ENCODE measurements at regions not wholly inside any gene's neighbourhood (a gene's known extent, or its start where the extent isn't known, plus 50 kb on each side); places are given as distances from the start of the nearest gene placed in this dataset.

DNA sequence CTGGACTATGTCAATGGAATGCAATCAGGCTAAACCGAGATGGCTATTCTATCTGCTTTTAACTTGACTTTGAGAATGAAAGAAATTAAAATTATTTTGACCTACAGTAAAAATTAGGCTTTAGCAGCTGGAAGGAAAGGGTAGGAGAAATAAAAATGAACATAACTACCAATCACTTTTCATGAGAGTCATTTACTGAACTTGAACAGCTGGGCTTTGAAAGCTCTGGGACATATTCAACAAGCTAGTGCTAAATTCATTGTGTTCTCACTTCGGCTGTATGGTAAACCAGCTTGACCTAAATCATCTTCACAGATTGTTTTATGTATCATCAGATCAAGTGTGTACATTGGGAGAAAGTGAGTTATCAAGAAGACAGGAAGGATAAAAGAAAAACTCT is 161.5 kb upstream of the STXBP5 start:
- TF ChIP-seq, protein P1, sequence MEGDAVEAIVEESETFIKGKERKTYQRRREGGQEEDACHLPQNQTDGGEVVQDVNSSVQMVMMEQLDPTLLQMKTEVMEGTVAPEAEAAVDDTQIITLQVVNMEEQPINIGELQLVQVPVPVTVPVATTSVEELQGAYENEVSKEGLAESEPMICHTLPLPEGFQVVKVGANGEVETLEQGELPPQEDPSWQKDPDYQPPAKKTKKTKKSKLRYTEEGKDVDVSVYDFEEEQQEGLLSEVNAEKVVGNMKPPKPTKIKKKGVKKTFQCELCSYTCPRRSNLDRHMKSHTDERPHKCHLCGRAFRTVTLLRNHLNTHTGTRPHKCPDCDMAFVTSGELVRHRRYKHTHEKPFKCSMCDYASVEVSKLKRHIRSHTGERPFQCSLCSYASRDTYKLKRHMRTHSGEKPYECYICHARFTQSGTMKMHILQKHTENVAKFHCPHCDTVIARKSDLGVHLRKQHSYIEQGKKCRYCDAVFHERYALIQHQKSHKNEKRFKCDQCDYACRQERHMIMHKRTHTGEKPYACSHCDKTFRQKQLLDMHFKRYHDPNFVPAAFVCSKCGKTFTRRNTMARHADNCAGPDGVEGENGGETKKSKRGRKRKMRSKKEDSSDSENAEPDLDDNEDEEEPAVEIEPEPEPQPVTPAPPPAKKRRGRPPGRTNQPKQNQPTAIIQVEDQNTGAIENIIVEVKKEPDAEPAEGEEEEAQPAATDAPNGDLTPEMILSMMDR (conservative IDR thresholded peaks at IDR 0.05 in 1 of 2, IDR thresholded peaks at IDR 0.05 in 1 of 2; ENCODE audit: extremely low read depth in 1 of 2, insufficient read depth in 1 of 2, low read depth in 1 of 2, low read length in 2 of 2) = no peak
- no peak for TF ChIP-seq EZH2 (IDR thresholded peaks at IDR 0.05; ENCODE audit: borderline replicate concordance, low read length)
